Esophagus squamous epithelium (tissue), 4 donors: ENCODE measurements at regions not wholly inside any gene's neighbourhood (a gene's known extent, or its start where the extent isn't known, plus 50 kb on each side); places are given as distances from the start of the nearest gene placed in this dataset.

Experiments used
- CTCF ChIP-seq, 6 experiments: fragments of 450-650 bp in 4 of 6; fragments of 200-600 bp in 2 of 6; sonication (generic) in 2 of 6; IDR thresholded peaks; one replicate each; pipeline ENCODE4 v1.5.1; 2016 to 2019; ENCODE audit warnings: antibody characterized with exemption in 6 of 6, mild to moderate bottlenecking in 4 of 6, moderate library complexity in 4 of 6
- POLR2A ChIP-seq, 4 donors: fragments of 450-650 bp; IDR thresholded peaks; one replicate each; pipeline ENCODE4 v1.6.1; 2017; ENCODE audit warnings: antibody characterized with exemption in 4 of 4, mild to moderate bottlenecking in 4 of 4, moderate library complexity in 3 of 4

DNA sequence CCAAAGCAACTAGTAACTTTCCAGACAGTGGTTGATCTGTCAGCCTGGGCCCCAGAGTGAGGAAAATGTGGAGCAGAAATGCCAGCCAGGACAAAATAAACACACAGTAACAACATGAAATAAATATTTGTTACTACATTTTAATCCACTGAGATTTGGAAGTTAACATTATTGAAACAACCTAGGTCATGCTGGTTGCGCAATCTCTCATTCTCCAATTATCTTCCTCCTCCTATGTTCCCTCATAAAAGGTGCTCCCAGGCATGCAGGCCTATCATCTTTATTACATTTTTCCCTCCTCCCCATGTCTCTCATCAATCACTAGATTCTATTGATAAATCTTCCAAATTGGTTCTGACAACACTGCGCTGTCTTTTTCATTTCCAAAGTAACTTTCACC, 363.1 kb downstream of the HINT1 start:
- no peak for TF ChIP-seq CTCF (IDR thresholded peaks at IDR 0.05)
- TF ChIP-seq POLR2A (IDR thresholded peaks at IDR 0.05) = no peak
